ENCODE measurements at regions not wholly inside any gene's neighbourhood (a gene's known extent, or its start where the extent isn't known, plus 50 kb on each side); places are given as distances from the start of the nearest gene placed in this dataset.

GRCh38 chr5:158162026-158162425, 303.1 kb upstream of the CLINT1 start:
- DNase-seq (ENCODE audit: low spot score) = no peak

GRCh38 chr5:158159621-158160020, 300.7 kb upstream of the CLINT1 start:
- DNase-seq (ENCODE audit: low spot score) = no peak

- DNase-seq (ENCODE audit: low spot score) = no peak
Measured at GRCh38 chr5:158155811-158156505, 297.0 kb upstream of the CLINT1 start.

GRCh38 chr5:158155067-158155466, 296.1 kb upstream of the CLINT1 start:
- DNase-seq (ENCODE audit: low spot score) = no peak

- DNase-seq (ENCODE audit: low spot score) = peak; percentile 80
Measured at GRCh38 chr5:158154226-158155005, 295.5 kb upstream of the CLINT1 start.

- DNase-seq (ENCODE audit: low spot score) = no peak
Measured at GRCh38 chr5:158153508-158153907, 294.6 kb upstream of the CLINT1 start.

GRCh38 chr5:158152136-158152535, 293.2 kb upstream of the CLINT1 start:
- DNase-seq (ENCODE audit: low spot score) = no peak

- no peak for DNase-seq (ENCODE audit: low spot score)
Measured at GRCh38 chr5:158147227-158147626, 288.3 kb upstream of the CLINT1 start.

- DNase-seq (ENCODE audit: low spot score) = no peak
Measured at GRCh38 chr5:158145827-158146226, 286.9 kb upstream of the CLINT1 start.

GRCh38 chr5:158143081-158143480, 284.1 kb upstream of the CLINT1 start:
- DNase-seq (ENCODE audit: low spot score) = no peak

- no peak for DNase-seq (ENCODE audit: low spot score)
Measured at GRCh38 chr5:158142156-158142555, 283.2 kb upstream of the CLINT1 start.

- DNase-seq (ENCODE audit: low spot score) = no peak
Measured at GRCh38 chr5:158140120-158140731, 281.3 kb upstream of the CLINT1 start.

GRCh38 chr5:158139161-158139560, 280.2 kb upstream of the CLINT1 start:
- peak; percentile 53 for DNase-seq (ENCODE audit: low spot score)

GRCh38 chr5:158135682-158136179, 276.8 kb upstream of the CLINT1 start:
- no peak for DNase-seq (ENCODE audit: low spot score)

- no peak for DNase-seq (ENCODE audit: low spot score)
Measured at GRCh38 chr5:158133369-158133768, 274.4 kb upstream of the CLINT1 start.

GRCh38 chr5:158127536-158127935, 268.6 kb upstream of the CLINT1 start:
- DNase-seq (ENCODE audit: low spot score) = no peak

- no peak for DNase-seq (ENCODE audit: low spot score)
Measured at GRCh38 chr5:158126442-158127405, 267.8 kb upstream of the CLINT1 start.

GRCh38 chr5:158124606-158125316, 265.8 kb upstream of the CLINT1 start:
- no peak for DNase-seq (ENCODE audit: low spot score)

GRCh38 chr5:158123595-158123994, 264.6 kb upstream of the CLINT1 start:
- no peak for DNase-seq (ENCODE audit: low spot score)

- no peak for DNase-seq (ENCODE audit: low spot score)
Measured at GRCh38 chr5:158121678-158122077, 262.7 kb upstream of the CLINT1 start.

GRCh38 chr5:158120760-158121159, 261.8 kb upstream of the CLINT1 start:
- DNase-seq (ENCODE audit: low spot score) = no peak
